IgD-negative memory B cell (primary cell): ENCODE measurements at regions not wholly inside any gene's neighbourhood (a gene's known extent, or its start where the extent isn't known, plus 50 kb on each side); places are given as distances from the start of the nearest gene placed in this dataset.

Experiments
- H3K27ac Mint-ChIP-seq, 3 donors: one replicate each; pipeline ENCODE4 v1.8.0; 2020 to 2022; ENCODE audit warnings: mild to moderate bottlenecking in 3 of 3, mixed read lengths in 3 of 3, moderate library complexity in 1 of 3
- H3K27me3 Mint-ChIP-seq: one replicate; pipeline ENCODE4 v1.8.0; 2021; ENCODE audit warnings: mixed read lengths
- H3K36me3 Mint-ChIP-seq: one replicate; pipeline ENCODE4 v1.8.0; 2020; ENCODE audit warnings: mild to moderate bottlenecking, mixed read lengths
- H3K4me1 Mint-ChIP-seq, 3 donors: one replicate each; pipeline ENCODE4 v1.8.0; 2020 to 2022; ENCODE audit warnings: mixed read lengths in 3 of 3, mild to moderate bottlenecking in 1 of 3
- H3K4me3 Mint-ChIP-seq, 4 donors: one replicate each; pipeline ENCODE4 v1.8.0; 2020 to 2022; ENCODE audit warnings: mild to moderate bottlenecking in 4 of 4, mixed read lengths in 4 of 4, moderate library complexity in 3 of 4
- H3K9me3 Mint-ChIP-seq, 3 donors: one replicate each; pipeline ENCODE4 v1.8.0; 2020 to 2021; ENCODE audit warnings: mixed read lengths in 3 of 3, mild to moderate bottlenecking in 1 of 3

GRCh38 chr10:78571891-78572290 lies 496.9 kb upstream of the ZMIZ1 start:
- no peak overlapping the region for H3K27ac Mint-ChIP-seq
- H3K36me3 Mint-ChIP-seq, result no peaks in the 10 kb centered on the region
- peaks cover 4% of the 10 kb centered on the region for H3K27me3 Mint-ChIP-seq
- no peaks in the 10 kb centered on the region for H3K9me3 Mint-ChIP-seq
- no peak overlapping the region for H3K4me3 Mint-ChIP-seq
- H3K4me1 Mint-ChIP-seq, result no peaks in the 10 kb centered on the region

DNA sequence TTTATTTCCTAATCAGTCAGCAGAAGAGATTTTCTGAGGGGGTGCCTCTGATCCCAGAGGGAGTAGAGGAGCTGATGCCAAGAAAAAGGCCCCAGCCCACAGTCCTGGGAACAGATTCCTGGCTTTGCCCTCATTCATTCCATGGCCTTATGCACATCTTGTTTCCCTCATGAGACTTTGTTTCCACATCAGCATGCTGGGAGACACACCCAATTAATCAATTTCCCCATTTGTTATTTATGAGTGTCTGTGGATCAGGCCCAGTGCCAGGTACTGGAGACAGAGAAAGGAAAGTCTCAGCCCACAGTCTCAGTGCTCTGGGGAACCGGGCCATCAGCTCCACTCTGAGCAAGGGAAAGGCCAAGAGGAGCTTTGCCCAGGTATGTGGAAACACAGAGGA lies 496.2 kb upstream of the ZMIZ1 start:
- Mint-ChIP-seq H3K27me3 (peaks cover 4% of the 10 kb centered on the region), H3K36me3 (no peaks in the 10 kb centered on the region), H3K9me3 (no peaks in the 10 kb centered on the region), H3K27ac (no peak overlapping the region), H3K4me3 (no peak overlapping the region), H3K4me1 (no peaks in the 10 kb centered on the region)

- H3K27ac Mint-ChIP-seq, result no peak overlapping the region
- peaks cover 0 to 4% (median 3%) of the 10 kb centered on the region in 3 donors for H3K4me1 Mint-ChIP-seq
- peaks cover 4% of the 10 kb centered on the region for H3K27me3 Mint-ChIP-seq
- H3K9me3 Mint-ChIP-seq, result no peaks in the 10 kb centered on the region
- no peak overlapping the region for H3K4me3 Mint-ChIP-seq
- H3K36me3 Mint-ChIP-seq, result no peaks in the 10 kb centered on the region
These were observed 494.2 kb upstream of the ZMIZ1 start for GRCh38 chr10:78574547-78574946.

DNA sequence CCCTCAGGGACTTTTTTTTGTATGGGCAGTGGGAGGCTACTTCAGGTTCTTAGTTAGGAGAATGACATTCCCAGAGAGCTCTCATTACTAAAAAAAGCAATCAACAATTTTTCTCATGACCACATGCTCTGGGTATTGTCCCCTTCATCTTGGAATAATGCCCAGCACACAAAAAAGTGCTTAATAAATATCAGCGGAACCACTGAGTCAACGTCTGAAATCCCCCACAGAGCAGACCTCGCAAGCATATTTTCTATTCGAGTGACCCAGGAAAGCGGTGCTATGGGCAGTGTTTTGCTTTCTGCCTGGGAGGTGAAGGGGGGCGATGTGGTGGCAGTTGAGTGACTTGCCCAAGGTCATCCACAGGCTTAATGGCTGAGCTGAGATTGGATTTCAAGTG lies 493.4 kb upstream of the ZMIZ1 start:
- peaks cover 4% of the 10 kb centered on the region for H3K27me3 Mint-ChIP-seq
- H3K36me3 Mint-ChIP-seq, result no peaks in the 10 kb centered on the region
- H3K4me3 Mint-ChIP-seq, result no peak overlapping the region
- H3K9me3 Mint-ChIP-seq, result no peaks in the 10 kb centered on the region
- no peak overlapping the region for H3K27ac Mint-ChIP-seq
- H3K4me1 Mint-ChIP-seq, result peaks cover 0 to 4% (median 3%) of the 10 kb centered on the region in 3 donors

- Mint-ChIP-seq H3K27ac (no peak overlapping the region), H3K4me1 (peaks cover 0 to 4% (median 3%) of the 10 kb centered on the region in 3 donors), H3K36me3 (no peaks in the 10 kb centered on the region), H3K9me3 (no peaks in the 10 kb centered on the region), H3K4me3 (no peak overlapping the region), H3K27me3 (peaks cover 4% of the 10 kb centered on the region)
These were observed 492.5 kb upstream of the ZMIZ1 start for GRCh38 chr10:78576276-78576675.

GRCh38 chr10:78577712-78578111 lies 491.1 kb upstream of the ZMIZ1 start:
- H3K27me3 Mint-ChIP-seq, result peaks cover 1% of the 10 kb centered on the region
- no peak overlapping the region for H3K4me3 Mint-ChIP-seq
- H3K9me3 Mint-ChIP-seq, result no peaks in the 10 kb centered on the region
- H3K36me3 Mint-ChIP-seq, result no peaks in the 10 kb centered on the region
- peaks cover 0 to 4% (median 3%) of the 10 kb centered on the region in 3 donors for H3K4me1 Mint-ChIP-seq
- no peak overlapping the region for H3K27ac Mint-ChIP-seq

DNA sequence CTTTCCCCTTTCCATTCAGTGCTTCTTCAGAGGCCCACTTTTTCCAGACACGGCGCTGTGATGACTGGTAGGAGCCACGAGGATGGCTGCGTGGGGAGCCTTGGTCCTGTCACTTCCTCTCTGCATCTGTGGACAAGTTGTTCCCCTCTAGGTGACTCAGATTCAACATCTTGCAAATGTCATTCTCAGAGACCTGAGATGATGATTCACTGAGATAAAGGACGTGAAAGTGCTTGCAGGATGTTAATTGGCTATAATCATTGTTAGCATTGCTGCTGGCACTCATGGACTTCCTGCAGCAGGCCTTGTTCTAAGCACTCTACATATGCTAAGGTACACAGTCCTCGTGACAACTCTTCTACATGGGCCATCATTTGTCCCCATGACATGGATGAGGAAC lies 489.8 kb upstream of the ZMIZ1 start:
- H3K27ac Mint-ChIP-seq, result no peak overlapping the region
- H3K36me3 Mint-ChIP-seq, result no peaks in the 10 kb centered on the region
- H3K9me3 Mint-ChIP-seq, result no peaks in the 10 kb centered on the region
- no peak overlapping the region for H3K4me3 Mint-ChIP-seq
- H3K4me1 Mint-ChIP-seq, result peaks cover 0 to 4% (median 3%) of the 10 kb centered on the region in 3 donors
- H3K27me3 Mint-ChIP-seq, result peaks cover 1% of the 10 kb centered on the region

GRCh38 chr10:78579576-78579975 lies 489.2 kb upstream of the ZMIZ1 start:
- no peaks in the 10 kb centered on the region for H3K36me3 Mint-ChIP-seq
- H3K9me3 Mint-ChIP-seq, result no peaks in the 10 kb centered on the region
- no peak overlapping the region for H3K4me3 Mint-ChIP-seq
- H3K27ac Mint-ChIP-seq, result no peak overlapping the region
- peaks cover 1% of the 10 kb centered on the region for H3K27me3 Mint-ChIP-seq
- H3K4me1 Mint-ChIP-seq, result peaks cover 0 to 4% (median 3%) of the 10 kb centered on the region in 3 donors

DNA sequence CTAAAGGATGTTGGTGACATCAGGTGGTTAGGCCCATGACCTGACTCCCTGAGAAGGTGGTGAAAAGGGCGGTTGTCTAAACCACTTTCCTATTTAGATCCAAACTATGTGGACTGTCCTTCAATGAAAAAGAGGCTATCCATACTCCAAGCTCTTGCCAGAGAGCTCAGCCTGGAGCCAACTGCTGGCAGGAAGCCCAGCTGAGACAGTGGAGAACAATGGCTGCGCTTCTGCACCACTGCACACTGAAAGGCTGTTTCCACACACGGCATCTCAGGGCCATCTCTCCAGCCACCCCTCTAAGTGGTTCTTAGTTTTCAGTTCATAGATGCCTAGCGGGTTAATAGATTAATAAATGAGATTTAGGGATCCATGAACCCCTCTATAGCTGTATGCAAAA lies 488.8 kb upstream of the ZMIZ1 start:
- peaks cover 0 to 4% (median 3%) of the 10 kb centered on the region in 3 donors for H3K4me1 Mint-ChIP-seq
- no peak overlapping the region for H3K27ac Mint-ChIP-seq
- no peaks in the 10 kb centered on the region for H3K36me3 Mint-ChIP-seq
- H3K27me3 Mint-ChIP-seq, result peaks cover 1% of the 10 kb centered on the region
- H3K4me3 Mint-ChIP-seq, result no peak overlapping the region
- no peaks in the 10 kb centered on the region for H3K9me3 Mint-ChIP-seq

GRCh38 chr10:78581133-78581694 lies 487.6 kb upstream of the ZMIZ1 start:
- Mint-ChIP-seq H3K27me3 (peaks cover 1% of the 10 kb centered on the region), H3K36me3 (no peaks in the 10 kb centered on the region), H3K4me1 (peaks cover 0 to 4% (median 3%) of the 10 kb centered on the region in 3 donors), H3K9me3 (no peaks in the 10 kb centered on the region), H3K27ac (no peak overlapping the region), H3K4me3 (no peak overlapping the region)

GRCh38 chr10:78582540-78582939 lies 486.2 kb upstream of the ZMIZ1 start:
- Mint-ChIP-seq H3K4me3 (no peak overlapping the region), H3K9me3 (no peaks in the 10 kb centered on the region), H3K4me1 (peaks cover 0 to 4% (median 3%) of the 10 kb centered on the region in 3 donors), H3K27me3 (peaks cover 1% of the 10 kb centered on the region), H3K36me3 (no peaks in the 10 kb centered on the region), H3K27ac (no peak overlapping the region)

GRCh38 chr10:78584266-78584665 lies 484.5 kb upstream of the ZMIZ1 start:
- Mint-ChIP-seq H3K4me1 (no peaks in the 10 kb centered on the region), H3K27ac (no peak overlapping the region), H3K9me3 (no peaks in the 10 kb centered on the region), H3K36me3 (no peaks in the 10 kb centered on the region), H3K4me3 (no peak overlapping the region), H3K27me3 (peaks cover 1% of the 10 kb centered on the region)

DNA sequence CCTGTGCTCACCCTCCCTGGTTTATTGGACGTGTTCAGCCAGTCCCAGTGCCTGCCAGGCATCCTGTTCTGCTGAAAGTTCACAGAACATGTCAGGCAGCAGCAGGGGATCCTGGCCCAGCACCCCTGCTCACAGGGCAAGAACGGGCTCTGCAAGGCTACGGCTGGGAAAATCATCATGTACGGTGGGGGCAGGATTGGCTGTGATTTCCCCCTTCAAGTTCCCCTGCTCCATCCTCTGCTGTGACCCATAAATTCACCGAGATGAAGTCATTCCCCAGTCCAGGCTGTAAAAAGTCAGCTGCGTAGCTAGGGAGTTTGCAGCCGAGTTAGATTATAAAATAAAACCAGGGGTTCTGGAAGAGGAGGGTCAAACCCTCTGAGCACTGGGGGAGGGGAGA lies 484.1 kb upstream of the ZMIZ1 start:
- no peaks in the 10 kb centered on the region for H3K9me3 Mint-ChIP-seq
- no peak overlapping the region for H3K4me3 Mint-ChIP-seq
- H3K27ac Mint-ChIP-seq, result no peak overlapping the region
- H3K4me1 Mint-ChIP-seq, result no peaks in the 10 kb centered on the region
- H3K36me3 Mint-ChIP-seq, result no peaks in the 10 kb centered on the region
- H3K27me3 Mint-ChIP-seq, result peaks cover 1% of the 10 kb centered on the region

- H3K27ac Mint-ChIP-seq, result no peak overlapping the region
- H3K9me3 Mint-ChIP-seq, result no peaks in the 10 kb centered on the region
- H3K4me1 Mint-ChIP-seq, result no peaks in the 10 kb centered on the region
- no peak overlapping the region for H3K4me3 Mint-ChIP-seq
- no peaks in the 10 kb centered on the region for H3K36me3 Mint-ChIP-seq
- H3K27me3 Mint-ChIP-seq, result peaks cover 1% of the 10 kb centered on the region
These were observed 482.8 kb upstream of the ZMIZ1 start for GRCh38 chr10:78585952-78586351.

- Mint-ChIP-seq H3K9me3 (no peaks in the 10 kb centered on the region), H3K4me1 (no peaks in the 10 kb centered on the region), H3K36me3 (no peaks in the 10 kb centered on the region), H3K27ac (no peak overlapping the region), H3K27me3 (no peaks in the 10 kb centered on the region), H3K4me3 (no peak overlapping the region)
These were observed 480.5 kb upstream of the ZMIZ1 start for GRCh38 chr10:78588194-78588811.

DNA sequence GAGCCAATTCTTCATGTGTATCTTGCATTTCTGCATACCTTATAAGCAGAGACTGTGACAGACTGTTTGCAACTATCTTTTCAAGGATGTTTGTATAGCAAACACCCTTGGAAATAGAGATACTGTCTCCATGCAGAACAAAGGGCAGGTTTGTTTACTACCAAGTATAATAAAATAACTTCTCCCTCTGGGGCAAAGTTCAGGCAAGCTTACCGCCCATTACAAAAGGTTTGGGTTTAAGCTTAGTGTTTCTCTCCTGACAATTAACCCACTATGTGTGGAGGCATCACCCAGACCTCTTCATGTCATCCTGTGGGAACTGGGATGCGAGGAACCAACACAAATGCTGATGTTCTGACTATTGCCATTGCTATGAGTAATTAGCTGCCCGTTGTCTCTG lies 479.1 kb upstream of the ZMIZ1 start:
- Mint-ChIP-seq H3K36me3 (no peaks in the 10 kb centered on the region), H3K4me3 (no peak overlapping the region), H3K27ac (no peak overlapping the region), H3K4me1 (no peaks in the 10 kb centered on the region), H3K9me3 (no peaks in the 10 kb centered on the region), H3K27me3 (peaks cover 2% of the 10 kb centered on the region)
